Neural cell (in vitro differentiated cells): ENCODE measurements at regions not wholly inside any gene's neighbourhood (a gene's known extent, or its start where the extent isn't known, plus 50 kb on each side); places are given as distances from the start of the nearest gene placed in this dataset.

Source experiments
- CTCF ChIP-seq: fragments of 450-650 bp; IDR thresholded peaks from 2 replicates; pipeline ENCODE4 v1.5.1; 2014; ENCODE audit warnings: antibody characterized with exemption, mild to moderate bottlenecking, moderate library complexity; ENCODE audit not compliant: poor library complexity, severe bottlenecking
- EZH2 ChIP-seq: fragments of 200-600, 300-800 bp; shearing (Covaris generic), sonication (generic); IDR thresholded peaks from 2 replicates; pipeline ENCODE4 v1.6.1; 2014; ENCODE audit warnings: antibody characterized with exemption, low read length, borderline replicate concordance, mild to moderate bottlenecking; ENCODE audit not compliant: insufficient read depth, poor library complexity, severe bottlenecking
- MXI1 ChIP-seq: fragments of 450-650 bp; conservative IDR thresholded peaks from 2 replicates; pipeline ENCODE4 v1.6.1; 2014; ENCODE audit warnings: antibody characterized with exemption, mild to moderate bottlenecking; ENCODE audit not compliant: poor library complexity, severe bottlenecking
- RAD21 ChIP-seq: fragments of 450-650 bp; conservative IDR thresholded peaks from 2 replicates; pipeline ENCODE4 v1.6.1; 2014; ENCODE audit warnings: antibody characterized with exemption, mild to moderate bottlenecking, moderate library complexity

- TF ChIP-seq MXI1 (no peak), CTCF (no peak), RAD21 (no peak), EZH2 (no peak)
Measured at GRCh38 chr1:95312181-95312580, 78.2 kb downstream of the RWDD3 start.
